IPS DF 4.7 (cell line): ENCODE measurements at regions not wholly inside any gene's neighbourhood (a gene's known extent, or its start where the extent isn't known, plus 50 kb on each side); places are given as distances from the start of the nearest gene placed in this dataset.

ENCODE experiments used
- DNase-seq: peaks from one replicate; pipeline ENCODE4 v3.0.0-alpha.2; 2013; ENCODE audit warnings: low spot score; ENCODE audit errors: extremely low read depth

DNA sequence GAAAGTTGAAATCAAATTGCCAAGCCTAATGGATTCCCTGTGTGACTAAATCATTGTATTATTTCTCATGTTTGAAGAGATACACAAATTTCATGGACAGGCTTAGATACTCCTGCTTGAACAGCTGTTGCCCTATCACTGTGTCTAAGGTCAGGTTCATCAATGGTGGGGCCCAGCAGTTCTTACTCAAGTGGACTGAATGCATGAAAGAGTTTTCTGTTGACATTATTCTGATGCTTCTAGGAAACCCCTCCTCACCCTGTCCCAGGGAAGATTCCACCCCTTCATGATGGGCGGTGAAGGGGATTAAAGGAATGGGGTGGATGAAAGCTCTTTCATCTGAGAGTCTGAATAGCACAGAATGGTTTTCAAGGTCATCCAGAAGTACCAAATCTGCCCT is 148.8 kb downstream of the INO80D start:
- no peak for DNase-seq

DNA sequence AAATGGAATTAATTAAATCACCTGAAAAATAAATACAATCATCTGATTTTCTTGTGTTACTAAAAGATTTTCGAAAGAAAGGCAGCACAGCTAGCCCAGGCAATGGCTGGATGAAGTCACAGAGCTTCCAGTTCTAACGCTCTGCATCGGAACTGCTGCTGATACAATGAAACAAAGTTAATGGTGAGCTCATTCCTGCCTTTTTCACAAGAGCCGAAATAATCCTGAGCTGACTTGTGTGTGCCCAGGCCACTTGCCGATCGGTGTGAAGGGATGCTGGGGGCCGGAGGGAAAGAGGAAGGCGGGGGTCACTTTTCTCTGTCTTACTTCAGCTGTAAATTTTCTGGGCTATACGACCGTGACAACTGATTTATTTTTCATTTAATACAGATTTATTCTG is 149.5 kb downstream of the INO80D start:
- no peak for DNase-seq

DNA sequence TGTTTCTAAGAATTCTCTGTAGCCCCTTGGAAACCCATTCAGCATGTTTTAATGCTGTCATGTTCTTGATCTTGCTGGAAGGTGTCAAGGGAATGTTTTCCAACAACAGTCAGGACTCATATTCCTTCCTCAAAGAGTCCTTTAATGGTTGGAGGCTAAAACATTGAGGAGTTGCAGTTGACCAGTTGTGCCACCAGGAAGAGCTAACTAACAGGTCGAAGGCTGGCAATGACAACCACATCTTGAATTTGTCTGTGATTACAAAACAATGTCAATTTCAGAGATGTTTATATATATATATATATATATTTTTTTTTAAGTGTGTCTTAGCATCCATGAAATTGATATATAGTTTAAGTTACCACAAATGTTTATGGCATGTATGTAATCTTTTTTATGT is 151.5 kb downstream of the INO80D start:
- no peak for DNase-seq

DNA sequence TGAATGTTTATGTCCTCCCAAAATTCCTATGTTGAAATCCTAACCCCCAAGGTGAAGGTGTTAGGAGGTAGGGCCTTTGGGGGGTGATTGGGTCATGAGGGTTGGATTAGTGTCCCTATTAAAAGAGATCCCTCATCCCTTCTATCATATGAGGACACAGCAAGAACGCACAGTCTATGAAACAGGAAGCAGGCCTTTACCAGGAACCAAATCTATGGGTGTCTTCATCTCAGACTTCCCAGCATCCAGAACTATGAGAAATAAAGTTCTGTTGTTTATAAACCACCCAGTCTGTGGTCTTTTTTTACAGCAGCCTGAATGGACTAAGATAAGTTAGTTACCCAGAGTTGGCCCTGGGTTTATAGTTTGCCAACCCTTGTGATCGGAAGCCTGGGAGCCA is 153.1 kb downstream of the INO80D start:
- no peak for DNase-seq

DNA sequence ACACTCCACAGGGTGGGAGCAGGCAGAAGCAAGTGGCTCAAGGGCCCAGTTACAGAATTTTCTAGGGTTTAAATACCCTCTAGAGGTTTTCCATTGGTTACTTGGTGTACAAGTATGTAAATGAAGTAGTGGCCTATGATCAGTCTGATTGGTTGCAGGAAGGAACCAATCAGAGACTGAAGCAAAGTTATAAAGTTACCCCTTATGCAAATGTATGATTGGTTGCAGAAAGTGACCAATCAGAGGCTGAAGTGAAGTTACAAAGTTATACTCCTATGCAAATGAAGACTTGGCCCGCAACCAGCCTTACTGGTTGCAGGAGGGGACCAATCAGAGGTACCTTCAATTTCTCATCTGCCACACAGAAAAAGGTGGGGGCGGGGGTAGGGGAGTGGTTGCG is 154.6 kb downstream of the INO80D start:
- no peak for DNase-seq

DNA sequence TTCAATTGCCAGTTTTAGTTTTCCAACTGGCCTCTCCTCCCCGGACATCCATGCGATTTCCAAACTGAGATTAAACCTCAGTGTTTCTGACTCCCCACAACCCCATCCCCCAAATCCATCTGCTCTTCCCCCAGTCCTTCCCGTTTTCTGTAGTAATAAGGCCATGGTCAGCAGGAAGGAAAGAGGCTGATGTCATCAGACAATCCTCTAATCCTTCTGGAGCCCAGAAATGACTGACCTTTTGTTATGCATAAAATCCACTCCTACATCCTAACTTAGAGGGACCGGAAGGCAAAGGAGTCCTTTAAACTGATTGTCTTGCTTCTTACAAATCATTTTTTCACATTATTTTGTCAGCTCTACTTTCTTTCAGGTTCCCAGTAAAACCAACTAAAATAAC is 155.8 kb downstream of the INO80D start:
- DNase-seq, result no peak

DNA sequence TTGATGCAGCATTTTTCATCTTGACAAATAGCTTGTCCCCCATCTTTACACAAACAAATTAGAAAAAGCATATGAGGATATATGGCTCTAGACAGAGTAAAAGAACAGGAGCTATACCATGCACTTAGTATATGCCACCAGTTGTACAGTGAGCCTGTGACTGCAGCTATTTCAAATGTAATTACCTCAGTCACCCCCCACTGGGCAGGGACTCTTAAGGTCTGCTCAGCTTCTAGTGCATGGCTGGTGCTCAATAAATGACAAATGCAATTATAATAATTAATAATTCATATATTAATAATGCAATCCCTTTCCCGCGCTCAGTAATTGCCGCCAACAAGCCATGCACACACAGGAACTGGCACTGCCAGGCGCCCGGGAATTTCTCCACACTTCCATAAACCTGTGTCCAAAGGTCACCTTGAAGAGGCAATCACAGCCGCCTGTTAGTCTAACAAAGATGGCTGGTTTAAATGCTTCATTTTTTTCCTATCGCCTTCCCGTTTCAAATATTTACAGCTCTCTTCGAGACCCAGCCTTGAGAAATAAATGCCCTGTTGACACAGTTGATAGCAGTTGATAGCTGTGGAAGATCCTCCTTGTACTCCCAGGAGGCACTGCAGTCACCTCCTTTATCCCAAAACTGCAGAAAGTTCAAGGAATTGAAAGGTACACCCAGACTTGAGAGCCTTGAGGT is 156.6 kb downstream of the INO80D start:
- DNase-seq, result no peak

DNA sequence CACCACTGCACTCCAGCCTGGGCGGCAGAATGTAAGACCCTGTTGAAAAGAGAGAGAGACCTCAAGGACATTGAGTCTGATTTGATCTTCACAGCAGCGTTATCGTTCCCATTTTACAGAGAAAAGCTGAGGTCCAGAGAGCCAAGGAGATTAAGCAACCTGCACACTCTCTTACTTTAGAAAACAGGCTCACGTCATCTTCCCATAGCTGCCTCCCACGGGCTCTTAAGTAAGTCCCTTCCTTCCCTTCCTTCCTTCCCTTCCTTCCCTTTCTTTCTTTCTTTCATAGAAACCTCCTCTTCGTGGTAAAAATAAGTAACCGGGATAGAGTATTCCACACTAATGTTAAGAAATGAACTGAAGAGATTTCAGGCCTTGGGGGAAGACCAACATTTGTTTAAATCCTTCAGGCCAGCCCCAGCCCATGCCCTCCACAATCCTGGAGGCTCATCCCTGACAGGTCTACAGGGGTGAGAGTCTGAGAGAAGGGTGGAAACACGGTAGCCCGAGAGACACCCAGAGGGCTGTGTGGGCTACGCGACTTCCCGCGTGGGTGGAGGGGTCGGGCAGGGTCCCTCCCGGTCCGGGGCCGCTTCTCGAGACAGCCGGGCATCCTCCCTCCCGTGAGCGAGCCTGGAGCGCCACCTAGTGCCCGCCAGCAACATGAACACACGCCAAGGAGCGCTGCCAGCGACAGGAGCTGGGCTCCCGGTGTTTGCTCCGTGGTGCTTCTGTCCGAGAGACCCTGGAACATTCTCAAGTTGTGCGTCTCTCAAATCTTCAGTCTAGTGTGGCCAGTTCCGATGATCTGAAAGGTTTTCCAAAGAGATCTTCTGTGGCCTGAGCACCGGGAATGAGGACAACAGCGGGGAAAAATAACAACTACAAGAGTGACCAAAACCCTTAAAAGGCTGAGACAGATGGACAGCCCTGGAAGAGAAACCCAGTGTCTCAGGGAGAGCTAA is 160.3 kb downstream of the INO80D start:
- DNase-seq, result peak; percentile 33

DNA sequence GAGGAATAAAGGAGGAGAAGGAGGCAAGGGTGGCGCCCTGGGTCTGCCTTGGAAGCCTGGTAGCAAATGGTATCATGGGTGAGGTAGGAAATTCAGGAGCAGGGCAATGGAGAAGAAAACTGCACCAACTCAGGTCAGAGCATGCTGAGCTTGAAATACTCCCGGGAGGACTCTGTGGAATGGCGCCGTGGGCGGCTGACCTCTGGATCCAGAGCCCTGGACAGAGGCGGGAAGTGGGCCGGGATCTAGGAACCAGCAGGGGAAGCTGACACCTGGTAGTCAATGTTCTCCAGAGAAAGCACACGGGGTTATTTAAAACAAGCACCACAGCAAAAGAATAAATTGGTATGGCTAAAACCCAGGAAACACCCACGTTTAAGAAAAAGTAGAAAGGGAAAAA is 161.3 kb downstream of the INO80D start:
- no peak for DNase-seq

DNA sequence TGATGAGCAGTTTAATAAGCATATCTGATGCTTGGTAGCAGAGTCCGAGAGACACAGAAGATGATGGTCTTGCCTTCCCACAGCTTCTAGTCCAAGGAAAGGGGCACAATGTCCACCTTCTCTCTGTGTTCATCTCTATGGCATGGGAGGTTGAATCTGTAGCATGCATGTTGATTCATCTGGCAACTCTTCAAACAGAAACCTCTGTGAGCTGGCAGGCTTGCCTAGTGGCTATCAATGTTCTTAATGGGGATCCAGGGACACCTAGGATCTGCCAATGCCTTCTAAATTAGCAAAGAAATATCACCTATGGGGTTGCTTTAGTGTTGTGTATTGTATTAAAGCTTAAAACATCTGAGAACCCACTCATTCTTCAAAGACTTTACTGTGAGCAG is 170.8 kb downstream of the INO80D start:
- DNase-seq, result no peak

DNA sequence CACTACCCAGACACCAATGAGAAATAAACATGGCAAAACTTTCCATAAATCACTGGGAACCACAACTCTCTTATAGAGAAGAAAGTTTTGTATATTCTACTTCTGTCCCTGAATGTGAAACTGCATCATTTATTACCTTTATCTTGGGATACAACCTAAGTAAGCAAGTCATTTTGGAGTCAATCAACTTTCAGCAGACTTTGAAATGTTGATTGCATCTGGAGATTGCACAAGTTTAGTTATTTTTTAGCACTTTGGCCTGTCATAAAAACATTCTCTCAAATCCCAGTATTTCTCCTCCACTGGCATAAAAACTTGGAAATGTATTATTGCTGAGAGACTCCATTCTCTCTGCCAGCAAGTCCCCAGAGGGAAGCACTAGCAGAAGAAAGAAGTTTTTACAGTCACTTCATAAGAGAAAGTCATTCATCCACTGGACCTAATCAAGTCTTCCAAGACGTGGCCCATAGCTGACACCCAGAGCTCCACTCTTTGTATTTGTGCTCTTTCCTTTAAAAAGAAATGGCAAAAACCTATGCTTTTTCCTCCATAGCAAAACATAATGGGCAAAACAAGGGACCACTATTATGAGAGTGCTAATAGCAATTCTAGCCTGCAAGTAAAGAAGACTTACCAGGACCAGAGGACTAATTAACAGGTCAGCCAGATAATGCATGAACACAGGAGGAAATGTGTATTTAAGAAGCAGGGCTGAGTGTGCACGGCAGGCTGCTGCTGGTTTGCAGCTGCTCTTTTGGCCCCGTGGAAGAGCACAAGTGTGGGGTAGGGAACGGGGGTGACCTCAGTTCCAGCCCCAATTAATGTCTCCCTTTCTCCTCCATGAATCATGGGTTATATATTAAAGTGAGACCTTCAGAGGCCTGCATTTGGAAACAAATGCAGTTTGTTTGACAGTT is 171.5 kb downstream of the INO80D start:
- DNase-seq, result no peak

DNA sequence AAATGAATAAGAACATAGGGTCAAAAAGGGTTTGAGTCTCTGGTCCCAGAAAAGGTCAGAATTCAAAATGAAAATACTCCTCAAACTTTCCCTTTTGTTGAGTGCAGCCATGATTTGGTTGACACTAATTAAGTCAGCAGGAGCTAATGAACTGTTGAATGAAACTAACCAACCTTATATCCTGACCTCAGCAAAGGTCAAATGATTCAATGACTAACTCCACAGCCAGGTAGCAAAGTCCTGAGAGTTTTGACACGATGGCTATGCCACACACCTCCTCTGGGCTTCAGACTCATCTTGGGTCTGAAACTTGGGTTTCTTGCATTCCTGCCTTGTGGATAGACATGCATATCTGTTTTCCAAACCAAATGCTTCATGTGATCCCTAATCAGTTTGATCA is 172.3 kb downstream of the INO80D start:
- DNase-seq, result no peak

DNA sequence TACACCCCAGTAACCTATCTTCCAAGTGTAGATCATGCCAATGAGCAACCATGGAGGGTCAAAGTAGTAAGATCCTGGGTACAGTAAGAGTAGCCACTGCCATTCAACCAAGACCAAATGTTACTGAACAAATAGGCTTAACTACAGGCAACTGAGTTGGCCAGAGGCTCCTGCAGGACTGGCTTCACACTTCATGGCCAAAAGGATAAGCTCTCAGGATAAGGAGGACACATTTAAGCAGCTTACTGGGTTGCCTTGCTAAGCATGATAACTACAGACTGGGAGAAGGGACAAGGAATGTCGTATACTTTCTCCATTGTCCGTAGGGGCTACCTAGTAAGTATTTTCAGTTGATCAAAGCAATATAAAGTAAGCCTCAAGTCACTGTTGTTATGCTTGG is 174.7 kb downstream of the INO80D start:
- no peak for DNase-seq

DNA sequence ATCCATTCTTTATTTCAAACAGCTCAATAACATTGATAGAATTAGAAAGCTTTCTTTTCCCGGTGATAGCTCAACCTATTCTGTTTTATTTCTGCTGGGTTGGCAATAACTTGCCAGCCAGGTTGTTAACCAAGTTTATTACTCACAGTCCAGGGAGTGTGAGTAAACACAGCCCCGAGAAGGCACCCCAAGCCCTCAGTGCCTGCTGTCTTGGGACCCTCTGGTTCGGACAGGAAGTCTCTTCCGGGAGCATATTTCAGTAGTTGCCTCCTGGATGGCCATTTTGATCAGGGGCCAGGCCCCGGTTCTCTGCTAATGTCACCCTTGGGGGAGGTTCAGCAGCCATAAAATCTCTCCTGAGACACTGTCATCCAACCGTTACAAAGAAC is 176.8 kb downstream of the INO80D start:
- DNase-seq, result no peak

DNA sequence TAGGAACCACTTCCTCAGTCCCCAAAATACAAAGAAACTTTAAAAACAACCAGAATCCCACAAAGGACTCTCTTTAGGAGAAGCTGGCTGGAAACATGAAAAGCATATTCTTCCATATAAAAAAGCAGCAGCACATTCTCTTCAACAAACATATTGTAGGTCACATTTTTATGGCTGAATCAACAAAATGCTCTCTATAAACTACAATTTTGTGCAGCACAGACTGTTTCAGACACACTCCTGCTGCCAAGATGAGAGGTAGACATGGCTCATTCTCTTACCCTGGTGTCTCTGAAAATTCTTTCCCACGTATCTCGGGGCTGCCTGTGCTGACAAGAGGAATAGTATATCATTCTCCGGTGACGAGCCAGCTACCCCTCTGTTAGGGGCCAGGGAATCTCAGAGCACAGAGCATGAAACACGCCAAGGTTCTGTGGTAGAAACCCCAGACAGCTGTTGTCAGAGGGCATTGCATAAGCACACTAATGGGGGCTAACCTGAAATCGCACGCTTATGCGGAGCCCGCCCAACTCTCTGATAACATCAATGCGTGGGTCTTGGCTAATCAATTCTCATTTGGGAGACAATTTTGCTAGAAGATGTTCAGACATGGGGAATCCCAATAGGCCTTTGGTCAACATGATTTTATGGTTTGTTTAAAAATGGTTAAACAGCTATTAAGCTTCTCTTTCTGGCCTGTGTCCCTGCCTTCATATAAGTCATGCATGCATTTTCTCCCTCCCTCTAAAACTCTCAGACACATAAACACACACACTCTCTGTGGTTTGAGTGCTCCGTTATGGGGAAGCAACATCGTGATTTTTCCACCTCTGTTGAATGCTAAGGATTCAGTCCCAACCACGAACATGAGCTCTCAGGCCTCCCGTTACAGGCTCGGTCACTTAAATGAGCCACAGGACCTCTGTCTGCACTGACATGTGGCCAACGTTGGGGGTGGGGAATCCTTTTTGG is 177.5 kb downstream of the INO80D start:
- DNase-seq, result no peak

DNA sequence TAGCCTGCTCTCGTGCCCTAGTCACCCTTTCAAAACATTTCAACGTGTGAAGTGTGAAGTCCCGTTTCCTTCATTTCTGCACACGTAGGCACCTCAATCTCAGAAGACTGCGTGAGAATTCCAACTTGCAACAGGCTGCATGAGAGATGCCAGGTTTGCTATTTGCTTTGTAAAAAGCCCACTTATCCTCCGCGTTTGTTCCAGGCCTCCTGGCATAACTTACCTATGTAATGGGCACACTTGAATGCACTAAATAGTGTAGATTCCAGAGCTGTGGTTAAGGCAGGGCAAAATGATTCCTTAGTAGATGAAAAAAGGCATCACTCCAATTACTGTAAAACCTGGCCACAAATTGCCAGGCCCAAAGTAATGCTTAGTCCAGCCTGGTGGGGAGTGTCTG is 179.6 kb downstream of the INO80D start:
- DNase-seq, result no peak

DNA sequence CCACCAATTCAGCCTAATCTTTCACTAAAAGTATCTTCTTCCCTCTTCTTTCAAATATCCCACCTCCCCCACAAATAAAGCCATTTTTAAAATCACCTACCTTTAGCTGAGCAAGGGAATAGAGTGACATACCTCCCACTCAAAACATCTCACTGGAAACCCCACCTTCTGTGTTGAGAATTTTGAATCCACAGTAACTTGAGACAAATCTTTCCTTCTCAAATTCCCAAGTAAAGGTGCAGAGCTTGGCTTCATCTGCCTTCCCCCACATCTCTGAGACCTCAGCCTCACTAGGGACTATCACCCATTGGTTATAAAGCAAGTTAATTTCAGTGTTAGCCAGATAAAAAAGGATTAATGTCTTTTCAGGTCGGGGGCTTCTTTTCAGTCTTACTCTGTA is 180.4 kb downstream of the INO80D start:
- no peak for DNase-seq

DNA sequence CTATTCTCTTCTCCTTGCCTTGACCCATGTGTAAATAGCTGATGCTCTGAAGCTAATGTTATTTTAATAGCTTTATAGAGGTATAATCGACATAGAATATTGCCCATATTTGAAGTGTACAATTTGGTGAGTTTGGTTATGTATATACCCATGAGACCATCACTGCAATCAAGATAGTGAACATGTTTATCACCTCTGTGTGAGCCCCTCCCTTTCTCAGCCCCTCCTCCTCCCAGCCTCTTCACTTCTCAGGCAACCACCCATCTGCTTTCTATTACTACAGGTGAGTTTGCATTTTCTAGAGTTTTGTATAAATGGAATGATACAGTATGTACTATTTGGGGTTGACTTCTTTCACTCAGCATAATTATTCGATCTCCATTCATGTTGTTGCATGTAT is 181.1 kb downstream of the INO80D start:
- DNase-seq, result no peak

DNA sequence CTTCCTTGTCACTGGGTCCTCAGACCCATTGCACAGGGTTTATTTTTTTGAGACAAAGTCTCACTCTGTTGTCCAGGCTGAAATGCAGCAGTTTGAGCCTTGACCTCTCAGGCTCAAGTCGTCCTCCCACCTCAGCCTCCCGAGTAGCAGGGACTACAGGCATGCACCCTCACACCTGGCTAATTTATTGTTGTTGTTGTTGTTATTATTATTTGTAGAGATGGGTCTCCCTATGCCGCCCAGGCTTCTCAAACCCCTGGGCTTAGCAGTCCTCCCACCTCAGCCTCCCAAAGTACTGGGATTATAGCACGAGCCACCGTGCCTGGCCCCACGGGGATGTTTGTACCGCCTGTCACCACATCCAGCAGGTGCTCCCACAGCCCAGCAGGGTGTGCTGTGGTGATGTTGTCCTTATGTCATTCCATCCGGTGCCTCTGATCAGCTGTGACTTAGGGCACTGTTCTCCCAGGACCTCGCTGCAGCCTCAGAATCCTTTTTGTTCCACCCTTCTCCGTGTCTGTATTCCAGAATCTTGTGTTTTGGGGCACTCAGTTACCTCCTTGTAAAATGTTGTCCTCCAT is 182.3 kb downstream of the INO80D start:
- peak; percentile 19 for DNase-seq

DNA sequence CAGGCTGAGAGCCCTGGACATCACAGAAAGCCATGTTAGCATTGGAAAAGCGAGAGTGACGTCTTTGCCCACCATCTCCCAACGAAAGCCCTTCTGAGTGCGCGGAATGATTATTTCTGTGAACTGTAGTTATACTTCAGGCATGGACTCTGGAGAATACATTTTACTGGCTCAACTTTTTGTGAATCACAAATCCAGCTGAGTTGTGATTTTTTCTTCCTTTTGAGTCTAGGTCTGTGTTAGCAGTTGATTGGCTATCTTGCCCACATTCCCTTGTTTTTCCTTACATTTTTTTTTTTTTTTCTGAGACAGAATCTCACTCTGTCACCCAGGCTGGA is 183.1 kb downstream of the INO80D start:
- no peak for DNase-seq
